Dedifferentiated amniotic fluid mesenchymal stem cell (primary cell): ENCODE measurements at regions not wholly inside any gene's neighbourhood (a gene's known extent, or its start where the extent isn't known, plus 50 kb on each side); places are given as distances from the start of the nearest gene placed in this dataset.

Source experiments
- DNase-seq: peaks from one replicate; pipeline ENCODE4 v3.0.0-alpha.2; 2016; ENCODE audit errors: extremely low spot score

- no peak for DNase-seq
Measured at GRCh38 chr20:57025666-57026224, 240.7 kb downstream of the BMP7 start.

- no peak for DNase-seq
Measured at GRCh38 chr20:57027777-57028176, 238.7 kb downstream of the BMP7 start.

GRCh38 chr20:57030611-57031600 is 235.5 kb downstream of the BMP7 start:
- no peak for DNase-seq

- DNase-seq, result no peak
Measured at GRCh38 chr20:57031867-57032355, 234.5 kb downstream of the BMP7 start.

- DNase-seq, result no peak
Measured at GRCh38 chr20:57032847-57033246, 233.6 kb downstream of the BMP7 start.

- DNase-seq, result no peak
Measured at GRCh38 chr20:57034001-57034400, 232.4 kb downstream of the BMP7 start.

- DNase-seq, result no peak
Measured at GRCh38 chr20:57037689-57038088, 228.8 kb downstream of the BMP7 start.

GRCh38 chr20:57038608-57039440 is 227.6 kb downstream of the BMP7 start:
- DNase-seq, result no peak

GRCh38 chr20:57040466-57040865 is 226.0 kb downstream of the BMP7 start:
- DNase-seq, result no peak

GRCh38 chr20:57040924-57041323 is 225.5 kb downstream of the BMP7 start:
- DNase-seq, result no peak

- no peak for DNase-seq
Measured at GRCh38 chr20:57043091-57043490, 223.3 kb downstream of the BMP7 start.

GRCh38 chr20:57043669-57044268 is 222.7 kb downstream of the BMP7 start:
- DNase-seq, result no peak

- no peak for DNase-seq
Measured at GRCh38 chr20:57047281-57048026, 219.0 kb downstream of the BMP7 start.

GRCh38 chr20:57048027-57048869 is 218.2 kb downstream of the BMP7 start:
- no peak for DNase-seq

GRCh38 chr20:57049296-57049695 is 217.1 kb downstream of the BMP7 start:
- DNase-seq, result no peak

- DNase-seq, result no peak
Measured at GRCh38 chr20:57051096-57051495, 215.3 kb downstream of the BMP7 start.

- no peak for DNase-seq
Measured at GRCh38 chr20:57053067-57053466, 213.4 kb downstream of the BMP7 start.

GRCh38 chr20:57053793-57054552 is 212.5 kb downstream of the BMP7 start:
- DNase-seq, result no peak

GRCh38 chr20:57055345-57055744 is 211.1 kb downstream of the BMP7 start:
- no peak for DNase-seq
